ENCODE measurements at regions not wholly inside any gene's neighbourhood (a gene's known extent, or its start where the extent isn't known, plus 50 kb on each side); places are given as distances from the start of the nearest gene placed in this dataset.

DNA sequence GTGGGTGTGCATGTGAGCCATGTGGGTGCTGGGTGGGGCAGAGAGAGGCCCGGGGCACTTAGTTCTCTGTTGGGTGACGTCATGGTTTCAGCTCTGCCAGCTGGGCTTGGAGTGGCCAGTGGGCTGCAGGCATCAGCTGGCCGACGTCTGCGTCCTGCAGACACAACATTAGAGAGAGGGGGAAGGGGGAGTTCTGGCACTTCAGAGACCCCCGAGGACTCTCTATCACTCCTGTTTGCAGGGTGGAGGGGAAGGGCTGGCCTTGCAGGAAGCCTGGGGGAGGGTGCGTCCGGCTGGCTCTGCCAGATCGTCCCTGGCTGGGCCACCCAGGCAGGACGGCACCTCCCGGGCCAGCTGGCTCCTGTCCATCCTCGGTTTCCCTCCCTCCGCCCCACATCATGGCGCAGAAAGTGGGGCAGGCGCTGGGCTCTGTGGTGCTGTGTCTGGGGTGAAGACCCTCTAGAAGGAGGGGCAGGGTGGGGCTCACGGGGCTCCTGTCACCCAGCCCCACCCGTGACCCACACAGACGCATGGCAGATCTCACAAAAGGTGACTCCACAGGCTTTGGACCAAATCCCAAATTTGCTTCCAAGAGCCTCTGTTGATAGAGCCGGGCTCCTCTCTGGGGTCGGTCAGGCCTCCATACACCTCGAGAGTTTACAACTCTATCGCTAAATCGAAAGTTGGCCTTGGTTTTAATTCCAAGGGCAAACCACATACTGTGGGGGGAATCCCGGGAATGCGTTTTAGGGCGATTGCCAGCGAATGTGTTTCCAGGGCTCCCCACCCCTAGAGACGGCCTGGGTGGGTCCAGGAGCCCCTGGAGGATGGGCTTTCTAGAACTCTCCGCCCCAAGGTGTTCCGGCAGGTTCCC lies 73.4 kb upstream of the TTC34 start:
- Histone ChIP-seq H3K4me3 (no peak overlapping the region), H3K27ac (peak overlapping the region; percentile 16 to 53), H3K9me3 (no peaks in the 10 kb centered on the region), H3K36me3 (ENCODE audit: low read depth, missing control alignments) (no peaks in the 10 kb centered on the region), H3K27me3 (no peaks in the 10 kb centered on the region), H3K4me1 (no peaks in the 10 kb centered on the region)
- peak; percentile 30 for DNase-seq
- 15 to 38% methylated on average over 6 to 30 of the region's 30 CpGs for WGBS, 2 donors
- TF ChIP-seq POLR2A (IDR thresholded peaks at IDR 0.05), result no peak
- no peak for TF ChIP-seq CTCF (IDR thresholded peaks at IDR 0.05)
- intact Hi-C loops (cut with DNase I; ENCODE audit: low total_unique reads), result no loop called here

DNA sequence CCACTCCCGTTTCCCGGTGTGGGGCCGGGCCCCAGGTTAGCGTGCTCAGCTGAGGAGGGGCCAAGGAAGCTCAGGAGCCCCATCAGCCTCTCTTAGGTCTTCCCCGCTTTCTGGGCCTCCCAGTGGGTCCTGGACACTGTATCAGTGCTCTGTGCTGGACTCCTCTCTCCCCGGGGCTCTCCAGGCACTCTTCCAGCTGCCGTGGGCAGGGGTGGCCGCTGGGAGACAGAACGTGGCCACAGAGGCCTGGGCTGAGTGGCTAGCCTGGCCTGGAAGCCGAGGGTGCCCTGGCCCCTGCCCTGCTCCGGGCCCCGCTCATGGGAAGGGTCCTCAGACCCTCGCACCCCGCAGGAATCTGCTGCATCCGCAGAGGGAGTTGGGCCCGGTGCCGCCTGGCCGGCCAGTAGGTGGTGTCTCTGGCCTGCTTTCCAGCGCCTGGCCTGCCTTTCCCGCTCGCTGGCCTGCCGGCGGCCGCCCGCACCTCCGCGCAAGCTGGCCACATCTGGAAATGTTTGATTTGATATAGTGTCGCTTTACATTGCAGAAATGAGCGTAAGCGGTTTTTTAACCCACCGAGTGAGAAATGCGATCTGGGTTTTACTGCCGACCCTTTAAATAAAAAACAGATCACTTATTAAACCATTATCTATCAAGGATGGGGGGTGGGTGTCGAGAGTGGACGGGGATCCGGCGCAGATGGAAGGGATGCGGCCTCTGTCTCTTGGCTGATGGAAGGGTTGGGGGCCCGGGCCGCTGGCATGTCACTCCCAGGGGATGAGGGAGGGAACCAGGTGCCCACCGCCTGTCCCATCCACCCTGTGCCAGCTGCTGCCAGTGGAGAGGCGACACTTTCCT lies 74.4 kb upstream of the TTC34 start:
- no peaks in the 10 kb centered on the region for H3K27me3 ChIP-seq

DNA sequence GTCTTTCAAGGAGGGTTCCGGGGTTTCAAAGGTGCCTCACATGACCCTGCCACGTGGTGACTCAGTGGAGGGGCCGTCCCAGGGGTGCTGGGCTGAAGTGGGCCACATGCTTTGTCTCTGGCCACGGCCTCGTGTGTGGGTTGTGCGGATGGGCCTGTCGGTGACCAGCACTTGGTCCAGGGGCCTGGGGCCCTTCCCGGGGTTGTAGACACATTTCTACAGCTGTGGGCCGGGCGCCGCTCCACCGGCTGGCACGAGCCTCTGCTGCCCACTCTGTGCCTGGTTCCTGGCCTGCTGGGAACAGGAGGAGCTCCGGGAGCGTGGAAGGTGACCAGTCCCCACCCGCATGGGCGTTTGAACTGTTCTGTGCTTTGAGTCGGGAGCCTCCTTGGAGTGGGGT lies 75.4 kb upstream of the TTC34 start:
- H3K36me3 ChIP-seq (ENCODE audit: low read depth, missing control alignments), result no peaks in the 10 kb centered on the region
- no peak overlapping the region for H3K4me3 ChIP-seq
- H3K27ac ChIP-seq, result no peak overlapping the region
- H3K4me1 ChIP-seq, result no peaks in the 10 kb centered on the region
- no peaks in the 10 kb centered on the region for H3K27me3 ChIP-seq
- no peak for TF ChIP-seq POLR2A (IDR thresholded peaks at IDR 0.05)
- TF ChIP-seq CTCF (IDR thresholded peaks at IDR 0.05), result no peak
- 92 to 93% methylated on average over 9 to 18 of the region's 18 CpGs for WGBS, 2 donors
- DNase-seq, result no peak
- intact Hi-C loops (cut with DNase I; ENCODE audit: low total_unique reads), result no loop called here
- H3K9me3 ChIP-seq, result no peaks in the 10 kb centered on the region

More for the DNA sequence above, 74.4 kb upstream of the TTC34 start:
- no peaks in the 10 kb centered on the region for H3K9me3 ChIP-seq
- TF ChIP-seq CTCF (IDR thresholded peaks at IDR 0.05), result peak; percentile 10 to 38 (median 37)
- TF ChIP-seq POLR2A (IDR thresholded peaks at IDR 0.05), result no peak
- H3K4me1 ChIP-seq, result no peaks in the 10 kb centered on the region
- intact Hi-C loops (cut with DNase I; ENCODE audit: low total_unique reads), result no loop called here
- H3K36me3 ChIP-seq (ENCODE audit: low read depth, missing control alignments), result no peaks in the 10 kb centered on the region
- H3K27ac ChIP-seq, result peak overlapping the region; percentile 16 to 53
- DNase-seq, result peak; percentile 49
- 58 to 71% methylated on average over 31 to 42 of the region's 42 CpGs for WGBS, 2 donors
- H3K4me3 ChIP-seq, result no peak overlapping the region

DNA sequence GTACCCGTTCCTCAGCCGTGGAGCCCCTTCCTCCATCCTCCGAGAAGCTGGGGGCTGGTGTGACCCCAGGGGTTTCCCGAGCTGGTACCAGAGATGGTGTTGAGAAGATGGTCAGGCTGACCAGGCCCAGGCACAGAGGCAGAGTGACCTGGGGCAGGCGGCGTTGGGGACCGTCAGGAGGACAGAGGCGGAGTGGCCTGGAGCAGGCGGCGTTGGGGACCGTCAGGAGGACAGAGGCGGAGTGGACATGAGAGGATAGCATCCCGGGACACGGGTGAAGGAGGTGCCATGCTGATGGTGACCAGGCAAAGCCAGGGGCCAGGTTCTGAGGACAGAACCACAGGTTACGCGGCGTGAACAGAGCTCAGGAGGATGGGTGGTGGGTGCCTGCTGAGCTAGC lies 75.9 kb upstream of the TTC34 start:
- H3K4me1 ChIP-seq, result no peaks in the 10 kb centered on the region
- no peak for DNase-seq
- TF ChIP-seq CTCF (IDR thresholded peaks at IDR 0.05) (no peak), POLR2A (IDR thresholded peaks at IDR 0.05) (no peak)
- no peak overlapping the region for H3K27ac ChIP-seq
- no peaks in the 10 kb centered on the region for H3K9me3 ChIP-seq
- intact Hi-C loops (cut with DNase I; ENCODE audit: low total_unique reads), result no loop called here
- H3K27me3 ChIP-seq, result no peaks in the 10 kb centered on the region
- no peak overlapping the region for H3K4me3 ChIP-seq
- no peaks in the 10 kb centered on the region for H3K36me3 ChIP-seq (ENCODE audit: low read depth, missing control alignments)
- 90 to 93% methylated on average over 14 to 17 of the region's 17 CpGs for WGBS, 2 donors

Data from testis (tissue), 2 donors.